HG02840 (cell line): ENCODE measurements at regions not wholly inside any gene's neighbourhood (a gene's known extent, or its start where the extent isn't known, plus 50 kb on each side); places are given as distances from the start of the nearest gene placed in this dataset.

ENCODE experiments used
- ATAC-seq: cut with Tn5 transposase; IDR thresholded peaks from one replicate; pipeline ENCODE4 v1.9.1; 2021; ENCODE audit warnings: mild to moderate bottlenecking, moderate library complexity, moderate number of reproducible peaks; ENCODE audit not compliant: unreplicated experiment, low FRiP score

DNA sequence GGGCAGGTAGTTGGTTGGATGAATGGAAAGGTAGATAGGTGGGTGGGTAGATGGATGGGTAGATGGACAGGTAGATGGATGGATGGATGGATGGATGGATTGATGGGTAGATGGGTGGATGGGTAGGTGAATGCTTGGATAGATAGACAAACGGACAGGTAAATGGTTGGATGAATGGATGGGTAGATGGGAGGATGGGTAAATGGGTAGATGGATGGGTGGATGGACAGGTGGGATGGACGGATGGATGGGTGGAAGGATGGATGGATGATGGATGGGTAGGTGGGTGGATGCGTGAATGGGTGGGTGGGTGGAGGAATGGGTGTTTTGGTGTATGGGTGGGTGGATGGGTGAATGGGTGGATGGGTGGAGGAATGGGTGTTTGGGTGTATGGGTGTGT is 50.1 kb upstream of the ASAP2 start:
- no peak for ATAC-seq

DNA sequence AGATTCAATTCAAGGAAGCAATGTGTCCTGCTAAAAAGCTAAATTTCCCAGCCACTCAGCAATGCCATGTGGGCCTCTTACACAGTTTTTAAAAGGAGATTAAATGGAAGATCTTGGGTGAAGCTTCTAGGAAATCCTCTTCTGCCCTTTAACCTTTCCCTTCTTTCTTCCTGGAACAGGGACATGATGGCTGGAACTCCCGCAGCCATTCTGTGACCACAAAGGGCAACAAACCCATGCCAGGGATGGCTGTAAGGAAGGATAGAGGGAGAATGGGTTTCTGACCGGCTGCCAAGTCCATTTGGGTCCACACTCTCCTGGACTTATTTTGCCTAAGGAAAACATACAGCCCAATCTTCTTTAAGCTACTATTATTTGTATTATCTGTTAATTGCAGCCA is 52.6 kb upstream of the ASAP2 start:
- ATAC-seq, result no peak

DNA sequence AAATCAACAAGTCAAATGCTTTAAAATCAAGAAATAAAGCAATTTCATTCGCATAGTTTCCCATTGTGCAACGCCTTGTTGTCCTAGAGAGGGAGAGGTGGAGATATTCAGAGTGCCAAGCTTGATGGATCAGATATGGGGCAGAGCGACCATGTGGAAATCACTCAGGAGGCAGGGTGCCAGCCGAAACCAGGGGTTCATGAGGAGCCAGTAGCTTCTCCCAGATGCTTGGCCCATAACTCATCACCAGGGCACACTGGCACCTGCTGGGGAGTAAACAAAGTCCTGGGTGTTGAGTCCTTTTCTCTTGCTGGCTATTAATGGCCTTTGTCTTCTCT is 53.0 kb upstream of the ASAP2 start:
- no peak for ATAC-seq

DNA sequence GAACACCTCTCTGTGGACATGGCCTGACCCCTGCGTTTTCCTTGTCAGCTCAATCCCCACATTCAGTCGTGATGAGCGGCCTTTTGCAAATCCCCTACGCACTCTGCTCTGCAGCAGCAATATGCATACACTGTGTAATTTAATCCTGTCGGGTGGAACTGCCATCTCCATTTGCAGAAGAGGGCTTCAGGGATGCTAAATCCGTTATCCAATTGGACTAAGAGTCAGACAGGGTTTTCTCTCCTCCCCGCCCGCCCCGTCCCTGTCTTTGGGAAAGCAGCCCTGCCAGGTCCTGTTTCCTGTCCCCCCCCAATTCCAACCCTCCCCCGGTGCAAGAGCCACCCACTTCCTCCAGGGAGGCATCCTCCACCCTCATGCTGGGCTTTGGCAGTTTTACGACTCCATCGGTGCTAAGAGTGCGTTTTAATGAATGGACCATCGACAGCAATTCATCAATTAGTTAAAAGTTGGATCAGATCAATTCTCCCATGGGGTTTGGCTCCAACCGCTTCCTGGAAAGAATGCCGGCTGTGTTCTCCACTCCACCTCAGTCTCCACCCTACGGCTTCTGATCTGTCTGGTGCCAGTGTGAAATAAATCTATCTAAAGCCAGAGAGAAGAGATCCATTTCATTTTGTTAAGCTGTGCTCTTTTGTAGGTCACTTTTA is 53.5 kb upstream of the ASAP2 start:
- no peak for ATAC-seq

DNA sequence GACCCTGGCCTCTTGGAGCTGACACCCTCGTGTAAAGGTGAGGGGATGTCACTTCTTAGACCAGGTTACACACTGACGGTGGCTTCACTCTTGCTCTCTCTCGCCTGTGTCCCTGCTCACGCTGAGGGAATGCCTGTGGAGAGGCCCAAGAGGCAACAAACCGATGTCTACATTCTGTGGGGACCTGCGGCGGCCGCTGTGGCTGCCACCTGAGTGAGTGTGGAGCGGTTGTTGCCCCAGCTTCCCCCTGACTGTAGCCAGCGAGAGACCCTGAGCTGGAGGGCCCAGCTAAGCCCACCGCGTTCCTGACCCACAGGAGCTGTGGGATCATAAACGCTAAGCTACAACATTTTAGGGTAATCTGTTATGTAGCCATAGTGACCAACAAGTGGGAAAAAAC is 55.7 kb upstream of the ASAP2 start:
- no peak for ATAC-seq

DNA sequence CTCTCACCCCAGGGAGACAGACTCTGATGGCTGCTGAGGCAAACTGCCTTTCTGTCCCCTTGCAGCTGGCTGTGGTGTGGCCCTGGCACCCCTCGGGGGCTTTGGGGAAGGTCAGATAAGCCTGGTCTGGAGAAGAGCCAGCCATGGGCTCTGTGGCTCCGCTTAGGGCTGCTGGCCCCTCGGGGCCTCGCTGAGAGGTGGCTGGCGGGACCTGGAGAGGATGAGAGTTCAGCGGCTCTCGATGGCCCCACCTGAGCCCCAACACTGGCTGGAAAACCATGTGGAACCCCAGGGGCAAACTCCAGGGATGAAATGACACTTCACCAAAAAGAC is 56.1 kb upstream of the ASAP2 start:
- ATAC-seq, result no peak

DNA sequence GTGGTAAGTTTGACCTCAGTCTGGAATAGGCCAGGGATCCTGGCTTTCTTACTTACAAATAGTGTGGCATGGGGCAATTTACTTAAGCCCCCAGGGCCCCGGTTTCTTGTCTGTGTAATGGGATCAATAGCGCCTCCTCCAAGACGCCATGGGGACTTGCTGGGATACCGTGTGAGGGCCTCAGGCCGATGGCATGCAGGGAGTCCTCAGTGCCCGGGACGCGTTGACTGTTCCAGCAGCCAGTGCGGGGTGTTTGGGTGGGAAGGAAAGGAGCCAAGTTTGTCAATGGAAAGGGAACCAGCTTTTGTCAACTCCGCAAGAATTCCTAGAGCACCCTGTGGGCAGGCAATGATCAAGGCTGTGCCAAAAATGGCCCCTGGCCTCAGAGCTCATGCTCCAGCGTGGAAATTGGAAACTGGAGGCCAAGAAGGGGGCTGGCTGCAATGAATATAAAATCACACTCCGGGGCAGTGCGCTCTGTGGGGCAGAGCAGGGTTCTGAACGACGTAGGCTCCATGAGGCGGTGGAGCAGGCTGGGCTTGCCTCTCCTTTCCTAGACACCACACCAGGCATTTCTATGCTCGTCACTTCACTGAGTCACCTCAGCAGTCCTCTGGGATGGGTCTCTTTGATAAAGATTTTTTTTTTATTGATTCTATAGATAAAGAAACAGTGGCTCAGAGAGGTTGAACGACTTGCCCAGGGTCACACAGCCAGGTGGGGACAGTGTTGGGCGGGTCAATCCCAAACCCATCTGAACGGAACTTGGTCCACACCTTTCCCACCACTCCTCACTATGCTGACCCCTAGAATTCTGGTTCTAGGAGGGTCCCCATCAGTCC is 56.7 kb upstream of the ASAP2 start:
- ATAC-seq, result no peak

DNA sequence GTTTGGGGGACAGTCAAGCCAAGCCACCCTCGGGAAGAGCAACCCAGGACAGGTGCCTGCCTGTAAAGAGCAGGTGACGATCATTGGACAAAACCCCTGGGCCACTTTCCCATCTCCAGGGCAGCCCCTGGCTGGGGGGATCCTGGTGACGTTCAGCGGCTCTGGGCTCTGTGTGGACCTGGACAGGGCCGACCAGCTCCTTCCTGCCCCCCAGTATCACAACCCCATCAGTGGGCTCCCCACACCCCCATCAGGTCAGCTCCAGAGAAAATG is 57.3 kb upstream of the ASAP2 start:
- ATAC-seq, result no peak

DNA sequence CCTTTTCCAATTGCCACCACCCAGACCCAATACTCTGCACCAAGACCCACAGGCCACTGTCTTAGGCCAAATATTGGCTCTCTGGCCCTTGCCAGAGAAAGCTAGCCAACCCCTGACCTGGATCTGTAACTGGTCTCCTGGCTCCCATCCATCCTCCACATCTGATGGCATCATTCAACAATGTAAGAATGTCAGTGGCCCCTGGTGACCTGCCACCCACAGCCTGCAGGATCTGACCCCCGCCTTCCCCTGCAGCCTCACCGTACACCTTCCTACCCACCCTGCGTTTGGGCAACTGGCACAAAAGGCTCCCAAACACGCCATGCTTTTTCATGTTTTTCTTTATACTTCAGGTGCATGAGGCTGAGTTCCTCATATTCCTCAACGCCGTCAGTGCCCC is 60.0 kb upstream of the ASAP2 start:
- no peak for ATAC-seq

DNA sequence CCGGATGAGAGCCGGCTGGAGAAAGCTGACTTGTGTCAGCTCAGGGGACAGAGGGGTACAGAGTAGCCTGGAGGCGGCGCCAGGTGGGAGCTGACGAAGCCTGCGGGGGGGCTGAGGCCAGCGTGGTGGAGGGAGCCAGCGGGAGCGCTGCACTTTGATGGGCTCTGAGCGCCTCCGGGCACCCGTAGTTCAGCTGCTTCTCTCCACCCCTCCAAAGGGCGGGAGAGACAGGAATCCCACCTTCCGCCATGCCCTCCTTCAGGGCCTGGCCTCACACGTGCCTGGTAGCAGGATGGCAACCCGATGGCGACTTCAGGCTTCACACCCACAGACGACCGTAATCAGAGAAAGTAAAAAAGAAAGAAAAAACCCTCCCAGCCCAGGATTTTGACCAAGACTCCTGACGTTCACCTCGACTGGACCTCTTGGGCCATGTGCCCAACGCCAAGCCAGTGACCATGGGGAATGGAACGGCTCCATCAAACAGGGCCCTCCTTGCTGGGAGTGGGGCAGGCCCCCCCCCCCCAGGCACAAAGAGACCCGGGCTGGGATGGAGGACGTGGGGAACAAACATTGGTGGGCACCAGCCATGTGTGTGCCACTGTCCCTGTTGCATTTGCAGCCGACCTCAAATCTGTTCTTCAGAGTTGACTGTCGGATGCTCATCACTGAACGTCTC is 60.7 kb upstream of the ASAP2 start:
- no peak for ATAC-seq

DNA sequence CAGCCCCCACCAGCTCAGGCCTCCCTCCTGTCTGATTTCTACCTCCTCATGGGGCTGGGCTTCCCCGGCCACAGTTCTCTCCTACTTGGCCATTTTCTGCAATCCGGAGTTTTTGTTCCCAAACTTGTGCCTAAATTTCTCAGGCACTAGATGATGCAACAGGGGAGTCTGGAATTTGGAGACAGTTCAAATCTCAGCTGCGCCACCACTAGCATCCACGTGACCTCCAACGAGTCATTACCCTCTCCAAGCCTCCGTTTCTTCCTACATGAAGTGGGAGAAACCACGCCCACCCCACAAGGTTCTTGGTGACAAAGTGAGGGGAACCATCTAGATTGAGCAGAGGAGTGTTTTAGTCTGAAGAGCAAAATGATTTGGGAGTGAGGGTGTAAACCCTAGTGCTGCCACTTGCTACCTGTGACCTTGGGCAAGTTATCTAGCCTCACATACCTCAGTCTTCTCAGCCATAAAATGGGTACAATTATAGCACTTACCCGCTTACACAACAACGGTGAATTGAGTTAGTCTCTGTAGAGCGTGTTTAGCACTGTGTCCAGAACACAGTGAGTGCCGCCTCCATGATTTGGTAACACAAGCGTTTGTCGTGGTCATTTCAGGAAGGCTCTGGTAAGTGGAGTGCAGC is 61.4 kb upstream of the ASAP2 start:
- ATAC-seq, result no peak

DNA sequence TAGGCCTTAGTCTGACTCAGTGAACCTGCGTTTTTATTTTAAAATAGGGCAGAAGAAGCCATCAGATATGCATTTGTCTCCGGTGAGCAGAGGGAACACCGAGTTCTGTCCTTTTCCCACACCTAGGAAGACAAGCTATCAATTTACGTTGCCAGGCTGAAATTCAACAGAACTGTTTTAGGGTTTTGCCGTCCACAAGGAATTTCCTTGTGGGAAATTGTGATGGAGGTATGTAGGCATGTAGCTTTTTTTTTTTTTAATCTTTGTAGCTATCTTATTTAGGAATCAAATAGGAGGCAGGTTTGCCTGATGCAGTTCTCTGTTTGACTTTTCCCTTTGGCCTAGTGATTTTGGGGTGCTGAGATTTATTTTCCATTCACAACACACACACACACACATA is 62.0 kb upstream of the ASAP2 start:
- no peak for ATAC-seq

DNA sequence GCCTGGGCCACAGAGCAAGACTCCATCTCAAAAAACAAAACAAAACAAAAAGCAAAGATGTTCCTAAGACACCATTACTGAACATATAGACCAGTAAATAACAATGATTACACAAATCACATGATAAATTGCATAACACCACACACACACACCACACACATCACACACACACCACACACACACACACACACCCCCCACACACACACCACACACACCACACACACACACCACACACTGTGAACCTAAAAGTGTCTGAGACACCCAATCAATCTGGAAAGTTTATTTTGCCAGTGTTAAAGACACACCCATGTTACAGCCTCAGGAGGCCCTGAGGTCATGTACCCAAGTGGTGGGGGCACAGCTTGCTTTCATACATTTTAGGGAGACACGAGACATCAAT is 62.6 kb upstream of the ASAP2 start:
- ATAC-seq, result no peak

DNA sequence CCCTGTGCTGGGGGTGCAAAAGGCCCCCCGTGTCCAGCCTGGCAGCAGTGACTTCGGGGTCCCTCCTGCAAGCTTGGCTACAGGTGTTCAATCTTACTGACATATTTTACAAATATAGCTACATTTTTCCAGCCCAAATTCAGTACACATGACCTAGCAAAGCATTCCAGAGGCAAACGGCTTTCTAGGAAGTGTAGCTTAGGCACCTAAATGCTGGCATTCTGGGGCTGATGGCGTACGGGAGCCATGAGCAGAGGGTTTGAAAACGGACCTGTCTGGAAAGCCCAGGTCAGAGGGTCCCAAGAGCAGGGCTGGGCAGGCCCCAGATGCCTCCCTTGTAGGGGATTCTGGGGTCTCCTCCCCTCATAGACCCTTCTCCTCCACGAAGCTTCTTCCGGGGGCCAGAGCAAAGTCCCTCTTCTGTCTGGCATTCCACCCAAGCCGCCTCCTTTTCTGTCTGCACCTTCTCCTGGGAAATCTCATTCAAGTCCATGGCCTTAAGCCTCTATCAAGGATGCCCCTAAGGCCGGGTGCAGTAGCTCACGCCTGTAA is 63.3 kb upstream of the ASAP2 start:
- no peak for ATAC-seq

DNA sequence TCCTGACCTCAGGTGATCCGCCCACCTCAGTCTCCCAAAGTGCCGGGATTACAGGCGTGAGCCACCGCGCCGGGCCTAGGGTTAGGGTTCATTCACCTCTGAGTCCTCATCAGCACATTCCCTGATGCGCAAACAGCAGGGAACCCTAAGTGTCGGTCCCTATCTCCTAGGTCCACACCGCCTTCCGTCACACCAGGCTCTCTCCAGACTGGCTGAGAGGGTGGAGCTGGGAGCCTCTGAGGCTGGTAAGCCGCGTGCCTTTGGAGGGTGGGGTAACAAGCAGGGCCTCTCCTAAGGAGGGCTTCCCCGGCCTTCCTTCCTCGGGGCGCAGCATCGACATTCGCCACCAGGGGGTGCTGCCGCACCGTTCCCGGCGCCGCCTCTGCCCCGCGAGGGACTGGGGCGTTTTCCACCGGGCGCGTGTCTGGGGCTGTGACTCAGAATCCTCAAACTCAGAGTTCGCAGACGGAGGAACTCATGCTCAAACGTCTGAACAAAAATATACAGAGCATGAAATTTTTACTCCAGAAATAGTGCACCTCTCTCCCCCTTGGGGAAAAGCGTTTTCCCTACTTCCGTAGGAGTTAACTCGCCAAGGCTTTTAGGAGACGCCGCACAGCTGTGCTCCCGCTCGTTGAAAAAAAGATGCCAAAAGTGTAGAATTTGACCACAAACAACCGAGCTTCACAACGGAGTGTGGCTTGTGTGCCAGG is 63.9 kb upstream of the ASAP2 start:
- peak; percentile 61 for ATAC-seq

DNA sequence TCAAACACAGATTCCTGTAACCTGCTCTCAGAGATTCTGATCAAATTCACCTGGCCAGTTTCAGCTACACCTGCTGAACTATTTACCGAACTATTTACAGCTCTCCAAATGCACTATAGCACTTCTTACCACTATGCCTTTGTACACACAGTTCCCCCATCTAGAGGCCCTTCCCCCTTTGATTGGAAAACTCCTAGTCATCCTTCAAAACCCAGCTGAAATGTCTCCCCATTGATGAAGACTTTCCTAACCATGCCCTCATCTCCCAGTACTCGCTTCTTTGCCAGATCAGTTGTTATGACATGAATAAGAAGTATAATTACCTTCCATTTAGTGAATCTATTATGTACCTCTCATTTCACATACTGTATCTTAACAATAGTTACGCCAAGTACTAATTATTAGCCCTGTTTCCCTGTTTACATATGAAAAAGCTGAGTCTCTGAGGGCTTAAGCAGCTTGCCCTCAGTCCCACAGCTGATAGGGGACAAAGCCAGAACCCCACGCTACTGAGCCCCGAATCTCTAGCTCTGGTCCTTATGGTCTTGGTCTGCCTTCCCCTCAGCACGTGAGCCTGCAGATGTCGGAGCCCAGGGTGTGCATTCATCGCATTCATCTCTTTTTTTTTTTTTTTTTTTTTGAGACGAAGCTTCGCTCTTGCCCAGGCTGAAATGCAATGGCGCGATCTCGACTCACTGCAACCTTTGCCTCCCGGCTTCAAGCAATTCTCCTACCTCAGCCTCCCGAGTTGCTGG is 64.7 kb upstream of the ASAP2 start:
- ATAC-seq, result no peak

DNA sequence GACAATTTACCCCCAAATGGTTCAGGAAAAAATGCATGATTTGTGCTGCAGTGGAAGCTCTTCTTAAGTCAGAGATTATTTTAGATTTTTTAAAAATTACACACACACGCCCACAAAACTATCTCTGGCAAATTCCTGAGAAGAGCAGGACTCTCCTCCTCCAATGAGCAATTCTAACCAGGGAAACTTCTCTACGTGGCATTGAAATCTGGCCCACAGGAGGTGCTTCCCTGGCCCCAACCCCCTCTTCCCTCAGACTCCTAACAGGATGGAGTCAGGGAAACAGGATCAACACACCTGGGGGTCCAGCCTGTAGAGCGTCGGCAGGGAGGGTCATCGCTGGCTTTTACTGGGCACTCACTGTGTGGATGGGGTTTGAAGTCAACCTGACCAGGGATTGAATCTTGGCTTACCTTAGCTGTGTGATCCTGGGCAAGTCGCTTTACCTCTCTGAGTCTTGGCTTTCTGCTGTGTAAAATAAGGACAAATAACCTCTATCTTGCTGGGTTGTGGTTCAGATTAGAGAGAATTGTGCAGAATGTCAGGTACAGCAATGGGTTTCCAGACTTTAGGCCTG is 65.4 kb upstream of the ASAP2 start:
- ATAC-seq, result no peak

DNA sequence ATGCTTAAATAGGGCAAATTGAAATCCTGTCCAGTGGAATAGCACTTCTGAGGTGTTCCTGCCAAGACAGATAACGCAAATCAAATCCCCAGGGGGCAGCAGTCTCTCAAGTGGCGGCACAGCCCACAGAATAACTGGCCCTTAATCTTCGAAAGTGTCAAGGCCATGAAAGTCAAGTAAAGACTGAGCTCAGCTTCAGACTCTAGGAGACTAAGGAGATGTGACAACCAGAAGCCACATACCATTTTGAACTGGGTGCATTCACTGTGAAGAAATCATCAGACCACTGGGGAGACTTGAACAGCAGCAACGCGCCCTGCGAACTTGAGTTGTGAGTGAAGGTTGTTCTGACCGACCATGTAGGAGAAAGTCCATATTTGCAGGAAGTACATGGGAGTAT is 66.0 kb upstream of the ASAP2 start:
- ATAC-seq, result no peak

DNA sequence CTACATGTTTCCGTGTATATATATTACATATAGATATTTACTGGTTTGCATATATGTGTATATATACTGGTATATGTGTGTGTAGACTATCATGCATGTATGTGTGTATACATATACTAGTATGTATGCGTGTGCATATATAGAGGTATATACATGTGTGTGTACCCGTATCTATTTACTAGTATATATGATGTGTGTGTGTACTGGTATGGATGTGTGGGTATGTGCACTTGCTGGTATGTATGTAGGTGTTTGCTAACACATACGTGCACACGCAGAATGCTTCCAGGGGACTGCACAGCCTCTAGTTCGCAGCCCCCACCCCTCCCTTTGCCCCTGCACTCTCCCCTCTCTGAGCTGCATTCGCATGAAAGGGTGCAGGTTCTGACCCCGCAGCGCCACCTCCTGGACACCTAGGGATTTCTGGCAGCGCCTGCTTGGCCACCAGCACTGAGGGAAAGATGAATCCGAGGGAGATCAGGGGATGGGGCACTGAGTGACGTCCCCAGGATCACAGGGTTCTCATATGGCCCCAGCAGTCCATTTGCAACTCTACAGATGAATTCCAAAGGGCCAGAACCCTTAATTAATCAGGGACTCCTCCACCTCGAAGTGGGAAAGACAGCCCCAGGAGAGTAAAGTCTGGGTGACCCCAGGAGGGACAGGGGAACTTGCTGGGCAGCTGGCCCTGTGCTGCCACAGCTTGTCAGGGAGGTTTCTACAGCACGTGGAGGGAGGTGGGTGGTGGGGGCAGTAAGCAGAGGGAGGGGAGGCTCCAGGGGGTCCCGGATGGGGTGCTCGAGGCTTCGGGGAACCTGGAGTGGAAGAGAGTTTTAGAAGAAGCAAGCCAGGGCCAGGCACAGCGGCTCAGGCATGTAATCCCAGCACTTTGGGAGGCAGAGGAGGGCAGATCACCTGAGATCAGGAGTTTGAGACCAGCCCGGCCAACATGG is 66.8 kb upstream of the ASAP2 start:
- no peak for ATAC-seq
